HEK293 (cell line): ENCODE measurements at regions not wholly inside any gene's neighbourhood (a gene's known extent, or its start where the extent isn't known, plus 50 kb on each side); places are given as distances from the start of the nearest gene placed in this dataset.
A peak's percentile ranks its signal among the peaks of the same experiment; 100 is the strongest.

Experiments
- CTCF ChIA-PET: fragments of 350-600 bp; formaldehyde crosslinking; extraction: SDS; loops from one replicate; lab custom pipeline; 2021; ENCODE audit warnings: antibody characterized with exemption; lab: Yijun Ruan, JAX
- POLR2A ChIA-PET: fragments of 300-600 bp; formaldehyde crosslinking; extraction: SDS; loops from one replicate; lab custom pipeline; 2020; ENCODE audit warnings: antibody characterized with exemption, inconsistent platforms; lab: Yijun Ruan, JAX
- H3K27ac ChIP-seq: fragments of 200-500 bp; sonication (Bioruptor generic); 2 replicates; pipeline ENCODE4 v1.5.1; 2014; ENCODE audit warnings: low read depth, low read length, control low read depth, inconsistent platforms; ENCODE audit errors: extremely low read depth
- H3K36me3 ChIP-seq, 2 experiments: fragments of 200-500 bp in 1 of 2; sonication (Bioruptor generic) in 1 of 2; 1 replicate in 1 of 2; 2 replicates in 1 of 2; pipeline ENCODE4 v1.5.1; 2014 to 2017; ENCODE audit warnings: inconsistent platforms in 2 of 2, low read length in 2 of 2; ENCODE audit not compliant: control insufficient read depth in 2 of 2, insufficient read depth in 1 of 2
- H3K4me1 ChIP-seq: fragments of 200-500 bp; sonication (Bioruptor generic); 2 replicates; pipeline ENCODE4 v1.5.1; 2014; ENCODE audit warnings: mild to moderate bottlenecking, low read length, inconsistent platforms; ENCODE audit not compliant: control insufficient read depth, insufficient read depth
- H3K4me3 ChIP-seq: 2 replicates; pipeline ENCODE4 v1.5.1; 2011; ENCODE audit warnings: low read depth, mild to moderate bottlenecking, control low read depth, low read length, moderate library complexity
- H3K9me3 ChIP-seq: fragments of 200-500 bp; sonication (Bioruptor generic); 2 replicates; pipeline ENCODE4 v1.5.1; 2014; ENCODE audit warnings: low read depth, low read length, inconsistent platforms; ENCODE audit not compliant: control insufficient read depth, insufficient read depth
- BCL11B ChIP-seq: fragments of 450-650 bp; formaldehyde crosslinking; IDR thresholded peaks from 2 replicates; pipeline ENCODE4 v1.5.1; 2016; ENCODE audit warnings: low read depth, missing biosample characterization, missing genetic modification characterization
- FEZF1 ChIP-seq: fragments of 450-650 bp; formaldehyde crosslinking; IDR thresholded peaks from 2 replicates; pipeline ENCODE4 v1.5.1; 2016; ENCODE audit warnings: missing biosample characterization, missing genetic modification characterization
- KLF9 ChIP-seq: fragments of 450-650 bp; formaldehyde crosslinking; IDR thresholded peaks from 2 replicates; pipeline ENCODE4 v1.5.1; 2016; ENCODE audit warnings: missing biosample characterization, missing genetic modification characterization, low read depth
- MYNN ChIP-seq: fragments of 450-650 bp; formaldehyde crosslinking; IDR thresholded peaks from 2 replicates; pipeline ENCODE4 v1.5.1; 2016; ENCODE audit warnings: missing biosample characterization, missing genetic modification characterization, borderline replicate concordance
- PRDM2 ChIP-seq: fragments of 450-650 bp; formaldehyde crosslinking; IDR thresholded peaks from 2 replicates; pipeline ENCODE4 v1.5.1; 2016; ENCODE audit warnings: missing biosample characterization, missing genetic modification characterization, borderline replicate concordance
- TRIM28 ChIP-seq: IDR thresholded peaks from 2 replicates; pipeline ENCODE4 v1.6.1; 2011; ENCODE audit warnings: low read length, control low read depth, borderline replicate concordance
- ZBTB7A ChIP-seq: fragments of 450-650 bp; formaldehyde crosslinking; IDR thresholded peaks from 2 replicates; pipeline ENCODE4 v1.5.1; 2016; ENCODE audit warnings: low read depth, missing biosample characterization, missing genetic modification characterization
- ZNF10 ChIP-seq: fragments of 450-650 bp; formaldehyde crosslinking; IDR thresholded peaks from 2 replicates; pipeline ENCODE4 v1.5.1; 2017; ENCODE audit warnings: missing biosample characterization, missing genetic modification characterization
- ZNF19 ChIP-seq: fragments of 450-650 bp; formaldehyde crosslinking; IDR thresholded peaks from 2 replicates; pipeline ENCODE4; 2016; ENCODE audit warnings: missing biosample characterization, missing genetic modification characterization, low read depth
- ZNF280D ChIP-seq: fragments of 450-650 bp; formaldehyde crosslinking; IDR thresholded peaks from 2 replicates; pipeline ENCODE4 v1.5.1; 2016; ENCODE audit warnings: missing biosample characterization, missing genetic modification characterization
- ZNF37A ChIP-seq: fragments of 450-650 bp; IDR thresholded peaks from 2 replicates; pipeline ENCODE4 v1.5.1; 2018; ENCODE audit warnings: missing biosample characterization, missing genetic modification characterization
- ZNF391 ChIP-seq: fragments of 450-650 bp; formaldehyde crosslinking; IDR thresholded peaks from 2 replicates; pipeline ENCODE4 v1.5.1; 2016; ENCODE audit warnings: low read depth, missing biosample characterization, missing genetic modification characterization, borderline replicate concordance
- ZNF488 ChIP-seq: fragments of 450-650 bp; formaldehyde crosslinking; IDR thresholded peaks from 2 replicates; pipeline ENCODE4 v1.5.1; 2016; ENCODE audit warnings: missing biosample characterization, missing genetic modification characterization
- ZNF544 ChIP-seq: fragments of 450-650 bp; formaldehyde crosslinking; IDR thresholded peaks from 2 replicates; pipeline ENCODE4 v1.5.0; 2017; ENCODE audit warnings: missing biosample characterization, missing genetic modification characterization
- ZNF677 ChIP-seq: fragments of 450-650 bp; IDR thresholded peaks from 2 replicates; pipeline ENCODE4 v1.5.0; 2018; ENCODE audit warnings: missing biosample characterization, mild to moderate bottlenecking, missing genetic modification characterization, moderate library complexity
- ZNF76 ChIP-seq: fragments of 450-650 bp; formaldehyde crosslinking; IDR thresholded peaks from 2 replicates; pipeline ENCODE4; 2016; ENCODE audit warnings: low read depth, missing biosample characterization, missing genetic modification characterization, borderline replicate concordance
- ZSCAN30 ChIP-seq: fragments of 450-650 bp; IDR thresholded peaks from 2 replicates; pipeline ENCODE4 v1.5.1; 2018; ENCODE audit warnings: missing biosample characterization, mild to moderate bottlenecking, missing genetic modification characterization, moderate library complexity
- TF ChIP-seq, protein P1 (sequence below): fragments of 450-650 bp; formaldehyde crosslinking; IDR thresholded peaks from 2 replicates; pipeline ENCODE4 v1.5.1; 2016; ENCODE audit warnings: missing biosample characterization, missing genetic modification characterization
- TF ChIP-seq, protein P2 (sequence below): fragments of 450-650 bp; IDR thresholded peaks from 2 replicates; pipeline ENCODE4 v1.5.1; 2018; ENCODE audit warnings: missing biosample characterization, missing genetic modification characterization

DNA sequence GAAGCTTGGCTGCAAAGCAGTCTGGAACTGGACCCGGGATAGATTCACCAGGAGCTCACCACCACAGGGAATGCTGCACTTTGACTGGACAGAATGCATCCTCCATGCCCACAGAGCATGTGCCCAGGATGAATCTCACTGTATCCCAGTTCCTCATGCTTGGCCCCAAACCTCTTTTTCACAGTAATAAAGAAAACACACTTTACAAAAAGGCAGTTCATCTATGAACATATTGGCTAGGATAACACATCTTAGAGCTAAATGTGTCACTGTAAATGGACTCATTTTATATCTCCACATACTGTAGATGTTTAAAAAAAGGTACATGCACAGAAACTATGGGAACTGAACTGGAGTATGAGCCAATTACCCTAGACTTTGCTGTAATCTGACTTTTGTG lies 266.9 kb downstream of the TOX3 start:
- CTCF ChIA-PET = no interaction called here
- Histone ChIP-seq H3K4me3 (no peak overlapping the region), H3K4me1 (no peaks in the 10 kb centered on the region), H3K27ac (no peak overlapping the region), H3K9me3 (no peaks in the 10 kb centered on the region), H3K36me3 (no peaks in the 10 kb centered on the region)
- POLR2A ChIA-PET = no interaction called here
- TF ChIP-seq KLF9 (tag by site-specific recombination) = no peak
- no peak for TF ChIP-seq ZNF677 (tag by site-specific recombination)
- TF ChIP-seq ZNF76 = no peak
- no peak for TF ChIP-seq ZNF488 (tag by site-specific recombination)
- TF ChIP-seq FEZF1 (tag by site-specific recombination) = no peak
- TF ChIP-seq MYNN (tag by site-specific recombination) = no peak
- no peak for TF ChIP-seq BCL11B
- TF ChIP-seq ZNF10 (tag by site-specific recombination) = no peak

DNA sequence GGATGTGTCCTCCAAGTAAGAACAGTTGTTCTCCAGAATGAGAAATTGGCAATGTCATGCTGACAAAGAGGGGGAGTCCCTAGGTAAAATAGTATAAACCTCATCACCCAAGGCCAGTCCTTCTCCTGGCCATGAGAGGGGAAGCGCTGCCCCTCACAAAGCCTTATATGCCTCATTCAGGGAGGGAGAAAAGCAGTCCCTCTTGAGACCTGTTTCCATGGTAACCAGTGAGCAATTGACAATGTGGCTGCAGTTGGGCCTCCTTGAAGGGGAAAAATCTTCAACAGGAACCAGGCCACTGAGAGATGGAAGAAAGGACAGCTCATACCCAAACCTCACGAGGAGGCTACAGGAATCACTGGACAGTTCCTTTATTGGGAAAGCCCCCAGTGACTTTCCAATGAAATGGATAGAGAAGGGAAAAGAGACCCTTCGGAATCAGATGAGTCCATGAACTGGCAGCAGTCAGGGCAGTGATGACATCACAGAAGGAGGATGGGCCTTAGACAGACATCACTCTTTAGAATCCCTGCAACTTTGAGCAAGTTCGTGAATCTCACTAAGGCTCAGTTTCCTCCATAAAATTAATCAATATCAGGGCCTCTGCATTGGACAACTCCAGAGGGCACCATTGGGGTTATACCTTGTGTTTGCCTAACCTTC lies 275.7 kb downstream of the TOX3 start:
- Histone ChIP-seq H3K36me3 (no peaks in the 10 kb centered on the region), H3K4me1 (peaks cover under 1% of the 10 kb centered on the region; the same call in 1 of the 2 replicates), H3K9me3 (no peaks in the 10 kb centered on the region), H3K27ac (no peak overlapping the region), H3K4me3 (no peak overlapping the region)
- TF ChIP-seq ZNF391 (tag by site-specific recombination) (no peak), ZNF19 (tag by site-specific recombination) (no peak)
- ChIA-PET POLR2A (no interaction called here), CTCF (no interaction called here)

DNA sequence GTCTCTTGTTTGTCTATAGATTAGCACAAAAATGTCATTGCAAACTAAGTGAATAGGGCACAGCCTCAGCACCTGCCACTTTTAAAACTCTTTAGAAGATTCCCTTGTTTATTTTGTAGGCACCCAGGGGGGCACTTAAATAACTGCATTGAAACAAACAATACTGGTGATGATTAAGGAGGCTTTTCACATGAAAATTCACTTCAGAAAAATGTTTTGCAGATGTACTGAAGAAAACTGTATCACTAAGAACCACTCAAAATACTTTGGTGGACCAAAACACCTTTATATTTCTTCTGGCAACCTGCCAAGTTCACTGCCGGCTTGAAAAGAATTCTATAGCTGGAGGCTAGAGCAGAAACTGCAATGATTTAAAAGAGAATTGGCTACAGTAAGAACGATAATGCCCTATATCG lies 281.5 kb downstream of the TOX3 start:
- Histone ChIP-seq H3K4me1 (peaks cover 9% of the 10 kb centered on the region; the same call in 1 of the 2 replicates), H3K4me3 (no peak overlapping the region), H3K27ac (no peak overlapping the region), H3K9me3 (no peaks in the 10 kb centered on the region), H3K36me3 (no peaks in the 10 kb centered on the region)
- ChIA-PET CTCF (interaction anchor here (0.6 kb wide), 1 partner anchor 190 kb away, joined by 3 read pairs; no protein-coding TSS in a partner anchor), POLR2A (no interaction called here)
- TF ChIP-seq, protein P1, sequence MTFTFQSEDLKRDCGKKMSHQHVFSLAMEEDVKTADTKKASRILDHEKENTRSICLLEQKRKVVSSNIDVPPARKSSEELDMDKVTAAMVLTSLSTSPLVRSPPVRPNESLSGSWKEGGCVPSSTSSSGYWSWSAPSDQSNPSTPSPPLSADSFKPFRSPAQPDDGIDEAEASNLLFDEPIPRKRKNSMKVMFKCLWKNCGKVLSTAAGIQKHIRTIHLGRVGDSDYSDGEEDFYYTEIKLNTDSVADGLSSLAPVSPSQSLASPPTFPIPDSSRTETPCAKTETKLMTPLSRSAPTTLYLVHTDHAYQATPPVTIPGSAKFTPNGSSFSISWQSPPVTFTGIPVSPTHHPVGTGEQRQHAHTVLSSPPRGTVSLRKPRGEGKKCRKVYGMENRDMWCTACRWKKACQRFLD (tag by site-specific recombination) = no peak
- TF ChIP-seq ZNF280D (tag by site-specific recombination) (no peak), ZNF37A (tag by site-specific recombination) (no peak), ZNF544 (tag by site-specific recombination) (peak; percentile 84), PRDM2 (tag by site-specific recombination) (no peak), TRIM28 (no peak), ZBTB7A (tag by site-specific recombination) (no peak), ZSCAN30 (tag by site-specific recombination) (no peak)
- TF ChIP-seq, protein P2, sequence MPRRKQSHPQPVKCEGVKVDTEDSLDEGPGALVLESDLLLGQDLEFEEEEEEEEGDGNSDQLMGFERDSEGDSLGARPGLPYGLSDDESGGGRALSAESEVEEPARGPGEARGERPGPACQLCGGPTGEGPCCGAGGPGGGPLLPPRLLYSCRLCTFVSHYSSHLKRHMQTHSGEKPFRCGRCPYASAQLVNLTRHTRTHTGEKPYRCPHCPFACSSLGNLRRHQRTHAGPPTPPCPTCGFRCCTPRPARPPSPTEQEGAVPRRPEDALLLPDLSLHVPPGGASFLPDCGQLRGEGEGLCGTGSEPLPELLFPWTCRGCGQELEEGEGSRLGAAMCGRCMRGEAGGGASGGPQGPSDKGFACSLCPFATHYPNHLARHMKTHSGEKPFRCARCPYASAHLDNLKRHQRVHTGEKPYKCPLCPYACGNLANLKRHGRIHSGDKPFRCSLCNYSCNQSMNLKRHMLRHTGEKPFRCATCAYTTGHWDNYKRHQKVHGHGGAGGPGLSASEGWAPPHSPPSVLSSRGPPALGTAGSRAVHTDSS (tag by site-specific recombination) = no peak
